Spleen (tissue), 11 donors: ENCODE measurements at regions not wholly inside any gene's neighbourhood (a gene's known extent, or its start where the extent isn't known, plus 50 kb on each side); places are given as distances from the start of the nearest gene placed in this dataset.

Source experiments
- DNase-seq: peaks from one replicate; pipeline ENCODE4 v3.0.0-alpha.2; 2020
- H3K27ac ChIP-seq, 8 donors: fragments of 200-600 bp; sonication (generic) in 7 of 8; 1 replicate in 4 of 8; 2 replicates in 4 of 8; pipeline versions ENCODE4 v1.5.0 to v1.8.0; 2016 to 2021; ENCODE audit warnings: inconsistent platforms in 4 of 8, mild to moderate bottlenecking in 4 of 8, moderate library complexity in 1 of 8
- H3K27me3 ChIP-seq, 7 donors: fragments of 200-600 bp; sonication (generic) in 6 of 7; replicated peaks in 1 of 7; 1 replicate in 4 of 7; 2 replicates in 3 of 7; pipeline versions ENCODE4 v1.5.0 to v1.8.0; 2016 to 2021; ENCODE audit warnings: inconsistent platforms in 3 of 7, mild to moderate bottlenecking in 1 of 7
- H3K36me3 ChIP-seq, 6 donors: fragments of 200-600 bp; sonication (generic) in 5 of 6; 1 replicate in 4 of 6; 2 replicates in 2 of 6; pipeline versions ENCODE4 v1.5.0 to v1.8.0; 2016 to 2021; ENCODE audit warnings: inconsistent platforms in 2 of 6
- H3K4me1 ChIP-seq, 6 donors: fragments of 200-600 bp; sonication (generic) in 5 of 6; 1 replicate in 3 of 6; 2 replicates in 3 of 6; pipeline versions ENCODE4 v1.5.0 to v1.8.0; 2016 to 2021; ENCODE audit warnings: inconsistent platforms in 3 of 6
- H3K4me3 ChIP-seq, 8 donors: fragments of 200-600 bp; sonication (generic) in 7 of 8; 1 replicate in 4 of 8; 2 replicates in 4 of 8; pipeline versions ENCODE4 v1.5.0 to v1.8.0; 2016 to 2021; ENCODE audit warnings: inconsistent platforms in 4 of 8, mild to moderate bottlenecking in 4 of 8, moderate library complexity in 2 of 8
- H3K9me3 ChIP-seq, 8 donors: fragments of 200-600 bp; sonication (generic) in 7 of 8; 1 replicate in 4 of 8; 2 replicates in 4 of 8; pipeline versions ENCODE4 v1.5.0 to v1.8.0; 2016 to 2021; ENCODE audit warnings: inconsistent platforms in 4 of 8
- CTCF ChIP-seq, 11 experiments: fragments of 200-600 bp in 7 of 11; fragments of 450-650 bp in 4 of 11; sonication (generic) in 4 of 11; IDR thresholded peaks in 8 of 11; conservative IDR thresholded peaks in 3 of 11; 1 replicate in 7 of 11; 2 replicates in 4 of 11; pipeline versions ENCODE4 v1.4.0 to v1.8.0; 2016 to 2021; ENCODE audit warnings: antibody characterized with exemption in 11 of 11, inconsistent platforms in 4 of 11, mild to moderate bottlenecking in 1 of 11
- POLR2A ChIP-seq, 3 donors: fragments of 450-650 bp; IDR thresholded peaks; one replicate each; pipeline ENCODE4 v1.5.1; 2017; ENCODE audit warnings: antibody characterized with exemption in 3 of 3, mild to moderate bottlenecking in 1 of 3
- POLR2AphosphoS5 ChIP-seq, 3 donors: sonication (generic); formaldehyde crosslinking; IDR thresholded peaks; one replicate each; pipeline ENCODE4 v1.5.1; 2017; ENCODE audit warnings: antibody characterized with exemption in 3 of 3
- WGBS, 5 donors: extraction: QIAGEN DNeasy Blood & Tissue Kit in 3 of 5; methylation state at CpG; one replicate each; pipeline versions ENCODE4 v1.1.5 to v1.1.7; 2013 to 2018; 5-methylcytosine and 5-hydroxymethylcytosine counted together
- intact Hi-C: fragments of 100-400 bp; cut with DNase I; formaldehyde crosslinking; loops from one replicate; pipeline ENCODE4 v1.15.0; 2023; ENCODE audit warnings: low total_unique reads
- donor health status: healthy with polysubstance abuse.
- donor health status: DM: no; HTN: no; CAD: no; lungs with moderate emphysema.
- donor health status: DM: no; HTN: no; CAD: no.
- donor health status: Bipolar disorder and iron deficiency.
- donor health status: healthy.
- donor health status: DM: no; HTN: no; CAD: no.
- donor health status: DM: yes; HTN: yes; CAD: no.

DNA sequence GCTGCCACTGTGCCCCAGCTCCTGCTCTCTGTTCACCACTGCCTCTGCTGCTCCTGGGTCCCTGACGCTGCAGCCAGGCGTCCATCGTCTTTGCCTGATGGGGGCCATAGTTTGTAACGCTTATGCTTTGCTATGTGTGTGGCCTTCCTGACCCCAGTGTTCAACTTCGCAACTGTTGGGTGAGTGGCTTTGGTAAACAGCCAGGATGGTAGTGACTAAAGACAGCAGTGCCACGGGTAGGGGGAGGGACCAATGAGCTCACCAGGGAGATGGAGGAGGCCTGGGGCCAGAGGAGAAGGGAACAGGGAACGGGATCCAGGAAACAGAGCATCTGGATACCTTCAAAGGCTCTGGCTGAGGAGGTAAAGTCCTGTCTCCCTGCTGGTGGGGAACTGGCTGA lies 75.9 kb upstream of the ALDH1L1 start:
- H3K36me3 ChIP-seq, result no peaks in the 10 kb centered on the region
- no peak overlapping the region for H3K4me3 ChIP-seq
- no peaks in the 10 kb centered on the region for H3K9me3 ChIP-seq
- no peak overlapping the region for H3K27ac ChIP-seq
- intact Hi-C loops, result loop anchor here (5.0 kb wide), 1 partner anchor 136 kb away; the partner anchor contains the start of gene CFAP100
- TF ChIP-seq POLR2A (IDR thresholded peaks at IDR 0.05) (no peak), POLR2AphosphoS5 (IDR thresholded peaks at IDR 0.05) (no peak), CTCF (IDR thresholded peaks at IDR 0.05 in 8 of 11, conservative IDR thresholded peaks at IDR 0.05 in 3 of 11) (no peak)
- H3K4me1 ChIP-seq, result peaks cover 0 to 3% (median 0%) of the 10 kb centered on the region in 6 donors
- no peak for DNase-seq
- peaks cover 0 to 4% (median 0%) of the 10 kb centered on the region in 7 donors for H3K27me3 ChIP-seq
- WGBS, 5 donors, result 66 to 83% (median 74%) methylated on average over 4 to 7 of the region's 7 CpGs

GRCh38 chr3:126253072-126253471 lies 72.7 kb upstream of the ALDH1L1 start:
- no peak for TF ChIP-seq POLR2AphosphoS5 (IDR thresholded peaks at IDR 0.05)
- no peak for TF ChIP-seq CTCF (IDR thresholded peaks at IDR 0.05 in 8 of 11, conservative IDR thresholded peaks at IDR 0.05 in 3 of 11)
- TF ChIP-seq POLR2A (IDR thresholded peaks at IDR 0.05), result no peak
- Histone ChIP-seq H3K36me3 (no peaks in the 10 kb centered on the region), H3K4me3 (no peak overlapping the region), H3K9me3 (no peaks in the 10 kb centered on the region), H3K27ac (no peak overlapping the region), H3K4me1 (no peaks in the 10 kb centered on the region), H3K27me3 (no peaks in the 10 kb centered on the region)
- intact Hi-C loops, result no loop called here
- DNase-seq, result no peak
- WGBS, 5 donors, result 70 to 85% (median 82%) methylated on average over 2 of the region's 2 CpGs

DNA sequence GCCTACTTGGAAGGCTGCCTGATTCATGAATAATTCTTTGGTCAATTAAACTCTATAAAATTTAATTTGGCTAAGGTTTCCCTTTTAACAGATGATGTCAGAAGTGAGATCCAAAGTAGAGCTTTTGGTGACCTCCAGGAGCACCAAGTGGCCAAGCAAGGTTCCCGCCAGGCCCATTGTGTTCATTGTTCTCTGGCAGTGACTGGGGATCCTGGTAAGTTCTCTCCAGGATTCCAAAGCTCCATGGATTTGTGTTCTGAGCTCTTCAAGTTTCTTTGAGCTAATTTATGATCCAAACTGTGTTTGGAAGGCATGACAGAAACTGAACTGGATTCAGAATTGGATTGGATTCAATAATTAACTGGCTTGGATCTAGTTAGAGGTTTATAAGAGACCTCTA lies 72.0 kb upstream of the ALDH1L1 start:
- Histone ChIP-seq H3K27ac (no peak overlapping the region), H3K4me1 (no peaks in the 10 kb centered on the region), H3K27me3 (no peaks in the 10 kb centered on the region), H3K36me3 (no peaks in the 10 kb centered on the region), H3K4me3 (no peak overlapping the region), H3K9me3 (peaks cover 0 to 6% (median 4%) of the 10 kb centered on the region in 8 donors)
- TF ChIP-seq POLR2AphosphoS5 (IDR thresholded peaks at IDR 0.05) (no peak), CTCF (IDR thresholded peaks at IDR 0.05 in 8 of 11, conservative IDR thresholded peaks at IDR 0.05 in 3 of 11) (no peak), POLR2A (IDR thresholded peaks at IDR 0.05) (no peak)
- DNase-seq, result no peak
- 94 to 100% (median 97%) methylated on average over 1 of the region's 1 CpG for WGBS, 5 donors
- intact Hi-C loops, result no loop called here

DNA sequence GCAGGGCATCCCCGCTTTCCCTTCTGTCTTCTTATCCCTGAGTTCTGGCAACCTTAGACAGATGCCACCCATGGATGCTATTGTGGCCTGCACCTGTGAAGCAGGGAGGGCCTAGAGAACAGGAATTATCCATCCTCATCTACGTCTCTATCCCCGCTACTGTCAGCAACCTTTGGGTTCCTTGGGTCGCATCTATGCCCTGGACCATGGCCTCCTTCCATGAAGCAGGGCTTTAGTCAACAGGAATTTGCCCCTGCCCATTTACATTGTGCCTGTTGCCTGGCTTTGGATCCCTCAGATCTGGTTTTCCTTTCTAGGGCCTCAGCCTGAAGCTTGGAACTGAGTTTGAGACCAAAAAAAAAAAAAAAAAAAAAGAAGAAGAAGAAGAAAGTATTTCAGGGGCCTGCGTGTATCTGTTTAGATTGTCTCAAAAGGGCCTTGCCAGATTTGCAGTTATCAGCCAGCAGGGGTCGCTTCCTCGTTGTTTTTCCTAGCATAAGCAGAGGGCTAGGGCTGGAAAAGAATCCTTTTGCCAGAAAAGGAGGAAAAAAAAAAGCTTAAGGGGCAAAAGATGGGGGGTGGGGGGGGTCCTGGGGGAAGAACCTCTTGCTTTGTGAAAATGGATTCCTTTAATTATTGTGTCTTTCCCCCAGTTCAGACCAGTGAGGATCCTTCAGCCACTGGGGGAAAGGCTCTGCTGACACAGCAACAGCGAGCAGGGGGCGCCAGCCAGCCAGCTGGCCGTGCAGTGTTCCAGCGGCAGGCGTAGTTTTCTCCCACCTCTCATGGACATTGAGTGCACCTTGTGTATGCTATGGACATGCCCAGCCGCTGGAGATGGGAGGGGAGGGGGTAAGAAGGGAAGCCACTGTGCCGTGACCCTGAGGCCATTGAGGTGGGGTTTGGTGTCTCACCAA lies 65.7 kb upstream of the ALDH1L1 start:
- TF ChIP-seq POLR2AphosphoS5 (IDR thresholded peaks at IDR 0.05) (no peak), CTCF (IDR thresholded peaks at IDR 0.05 in 8 of 11, conservative IDR thresholded peaks at IDR 0.05 in 3 of 11) (peak in 8 of 11 experiments; percentile 16 to 59 (median 44)), POLR2A (IDR thresholded peaks at IDR 0.05) (no peak)
- Histone ChIP-seq H3K27me3 (no peaks in the 10 kb centered on the region), H3K4me1 (no peaks in the 10 kb centered on the region), H3K9me3 (peaks cover 0 to 23% (median 15%) of the 10 kb centered on the region in 8 donors), H3K4me3 (no peak overlapping the region), H3K27ac (no peak overlapping the region), H3K36me3 (no peaks in the 10 kb centered on the region)
- intact Hi-C loops, result no loop called here
- WGBS, 5 donors, result 50 to 66% (median 56%) methylated on average over 13 to 14 of the region's 14 CpGs
- DNase-seq, result peak; percentile 60
